Breast epithelium (tissue), 3 donors: ENCODE measurements at regions not wholly inside any gene's neighbourhood (a gene's known extent, or its start where the extent isn't known, plus 50 kb on each side); places are given as distances from the start of the nearest gene placed in this dataset.

ENCODE experiments used
- POLR2A ChIP-seq: fragments of 450-650 bp; IDR thresholded peaks from one replicate; pipeline ENCODE4 v1.6.1; 2016; ENCODE audit warnings: antibody characterized with exemption, mild to moderate bottlenecking, moderate library complexity
- TF ChIP-seq, protein P1 (sequence below), 3 donors: fragments of 450-650 bp; IDR thresholded peaks; one replicate each; pipeline ENCODE4 v1.5.1; 2016 to 2017; ENCODE audit warnings: antibody characterized with exemption in 3 of 3, mild to moderate bottlenecking in 3 of 3, moderate library complexity in 3 of 3

DNA sequence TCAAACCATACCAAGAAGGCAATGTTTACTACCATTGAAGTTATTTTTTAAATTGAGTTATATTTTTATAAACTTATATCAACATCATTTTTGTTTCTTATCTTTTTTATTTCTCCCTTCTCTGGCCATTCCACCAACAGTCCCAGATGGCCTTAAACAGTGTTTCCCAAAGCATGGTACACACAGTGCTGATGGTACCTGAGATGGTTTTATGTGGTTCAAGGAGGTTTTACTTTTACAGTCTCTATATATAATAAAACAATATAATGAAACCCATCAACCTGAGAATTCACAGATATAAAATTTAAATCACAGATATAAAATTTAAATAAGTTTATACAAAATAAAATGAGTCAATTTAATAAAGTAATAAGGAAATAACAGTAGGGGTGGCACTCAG, 65.1 kb upstream of the MSTN start:
- TF ChIP-seq, protein P1, sequence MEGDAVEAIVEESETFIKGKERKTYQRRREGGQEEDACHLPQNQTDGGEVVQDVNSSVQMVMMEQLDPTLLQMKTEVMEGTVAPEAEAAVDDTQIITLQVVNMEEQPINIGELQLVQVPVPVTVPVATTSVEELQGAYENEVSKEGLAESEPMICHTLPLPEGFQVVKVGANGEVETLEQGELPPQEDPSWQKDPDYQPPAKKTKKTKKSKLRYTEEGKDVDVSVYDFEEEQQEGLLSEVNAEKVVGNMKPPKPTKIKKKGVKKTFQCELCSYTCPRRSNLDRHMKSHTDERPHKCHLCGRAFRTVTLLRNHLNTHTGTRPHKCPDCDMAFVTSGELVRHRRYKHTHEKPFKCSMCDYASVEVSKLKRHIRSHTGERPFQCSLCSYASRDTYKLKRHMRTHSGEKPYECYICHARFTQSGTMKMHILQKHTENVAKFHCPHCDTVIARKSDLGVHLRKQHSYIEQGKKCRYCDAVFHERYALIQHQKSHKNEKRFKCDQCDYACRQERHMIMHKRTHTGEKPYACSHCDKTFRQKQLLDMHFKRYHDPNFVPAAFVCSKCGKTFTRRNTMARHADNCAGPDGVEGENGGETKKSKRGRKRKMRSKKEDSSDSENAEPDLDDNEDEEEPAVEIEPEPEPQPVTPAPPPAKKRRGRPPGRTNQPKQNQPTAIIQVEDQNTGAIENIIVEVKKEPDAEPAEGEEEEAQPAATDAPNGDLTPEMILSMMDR (IDR thresholded peaks at IDR 0.05) = no peak
- no peak for TF ChIP-seq POLR2A
